ENCODE measurements at regions not wholly inside any gene's neighbourhood (a gene's known extent, or its start where the extent isn't known, plus 50 kb on each side); places are given as distances from the start of the nearest gene placed in this dataset.

GRCh38 chr5:137808503-137809135 lies 54.5 kb upstream of the HNRNPA0 start:
- DNase-seq (ENCODE audit: low spot score): peak; percentile 50

DNA sequence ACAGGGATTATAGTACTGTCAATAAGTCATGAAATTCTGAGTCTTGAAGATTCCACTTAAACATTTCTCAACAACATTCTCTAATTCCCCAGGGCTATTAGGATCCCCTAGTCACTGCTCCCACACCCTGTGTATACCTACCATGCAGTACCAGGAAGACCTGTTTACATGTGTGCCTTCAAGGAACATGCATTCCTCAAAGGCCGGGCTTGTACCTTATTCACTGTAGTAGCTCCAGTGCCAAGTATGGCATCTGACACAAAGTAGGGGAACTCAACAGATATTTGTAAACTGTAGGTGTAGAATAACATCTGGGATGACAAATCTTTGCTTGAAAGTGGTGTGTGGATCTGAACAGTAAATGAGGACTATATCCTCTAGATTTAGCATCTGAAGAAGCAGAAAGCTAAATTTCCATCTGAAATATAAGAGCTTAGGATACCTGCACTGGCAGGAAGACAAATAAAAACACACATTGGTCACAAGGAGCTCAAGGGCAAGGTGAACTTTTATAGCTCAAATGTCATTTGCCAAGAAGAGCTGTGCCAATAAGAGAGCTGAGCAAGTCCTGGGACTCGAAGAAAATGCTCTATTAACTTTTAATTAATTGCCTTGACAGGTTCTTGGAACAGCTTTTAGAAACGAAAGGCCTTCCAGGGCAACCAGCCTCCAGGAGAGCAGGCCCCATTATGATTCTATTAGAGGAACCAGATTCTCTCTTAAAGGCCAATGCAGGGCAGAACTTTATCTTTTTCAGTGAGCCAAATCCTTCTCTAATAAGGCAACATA lies 52.3 kb upstream of the MYOT start:
- DNase-seq (ENCODE audit: low spot score): no peak
